ENCODE measurements at regions not wholly inside any gene's neighbourhood (a gene's known extent, or its start where the extent isn't known, plus 50 kb on each side); places are given as distances from the start of the nearest gene placed in this dataset.

DNA sequence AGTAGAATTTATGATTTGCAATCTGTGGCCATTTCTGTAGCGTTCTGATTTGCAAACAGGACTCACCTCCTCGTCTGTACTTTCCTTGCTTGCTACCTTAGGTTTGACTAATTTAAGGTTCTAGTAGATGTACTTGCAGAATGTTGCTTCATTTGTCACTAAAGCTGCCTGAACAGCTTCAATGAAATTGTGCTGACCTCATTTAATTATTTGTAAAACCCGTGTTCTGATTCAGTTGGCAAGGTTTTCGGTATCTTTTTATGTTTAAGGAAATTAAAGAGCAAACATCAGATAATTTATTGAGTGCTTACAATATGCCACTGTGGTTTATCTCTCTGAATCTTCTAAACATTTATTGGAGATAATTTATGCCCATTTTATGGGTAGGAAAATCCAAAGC, 284.9 kb upstream of the EEF2KMT start:
- TF ChIP-seq, protein P1, sequence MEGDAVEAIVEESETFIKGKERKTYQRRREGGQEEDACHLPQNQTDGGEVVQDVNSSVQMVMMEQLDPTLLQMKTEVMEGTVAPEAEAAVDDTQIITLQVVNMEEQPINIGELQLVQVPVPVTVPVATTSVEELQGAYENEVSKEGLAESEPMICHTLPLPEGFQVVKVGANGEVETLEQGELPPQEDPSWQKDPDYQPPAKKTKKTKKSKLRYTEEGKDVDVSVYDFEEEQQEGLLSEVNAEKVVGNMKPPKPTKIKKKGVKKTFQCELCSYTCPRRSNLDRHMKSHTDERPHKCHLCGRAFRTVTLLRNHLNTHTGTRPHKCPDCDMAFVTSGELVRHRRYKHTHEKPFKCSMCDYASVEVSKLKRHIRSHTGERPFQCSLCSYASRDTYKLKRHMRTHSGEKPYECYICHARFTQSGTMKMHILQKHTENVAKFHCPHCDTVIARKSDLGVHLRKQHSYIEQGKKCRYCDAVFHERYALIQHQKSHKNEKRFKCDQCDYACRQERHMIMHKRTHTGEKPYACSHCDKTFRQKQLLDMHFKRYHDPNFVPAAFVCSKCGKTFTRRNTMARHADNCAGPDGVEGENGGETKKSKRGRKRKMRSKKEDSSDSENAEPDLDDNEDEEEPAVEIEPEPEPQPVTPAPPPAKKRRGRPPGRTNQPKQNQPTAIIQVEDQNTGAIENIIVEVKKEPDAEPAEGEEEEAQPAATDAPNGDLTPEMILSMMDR (IDR thresholded peaks at IDR 0.05): no peak
- no peak for TF ChIP-seq POLR2A (IDR thresholded peaks at IDR 0.05)

All from breast epithelium (tissue), 3 donors.